HG03521 (cell line): ENCODE measurements at regions not wholly inside any gene's neighbourhood (a gene's known extent, or its start where the extent isn't known, plus 50 kb on each side); places are given as distances from the start of the nearest gene placed in this dataset.

Source experiments
- ATAC-seq: cut with Tn5 transposase; IDR thresholded peaks from one replicate; pipeline ENCODE4 v1.9.1; 2021; ENCODE audit warnings: mild to moderate bottlenecking, moderate library complexity; ENCODE audit not compliant: unreplicated experiment

GRCh38 chr13:73861136-73861535, 273.1 kb downstream of the KLF12 start:
- no peak for ATAC-seq

GRCh38 chr13:73860501-73860900, 273.7 kb downstream of the KLF12 start:
- ATAC-seq, result no peak

DNA sequence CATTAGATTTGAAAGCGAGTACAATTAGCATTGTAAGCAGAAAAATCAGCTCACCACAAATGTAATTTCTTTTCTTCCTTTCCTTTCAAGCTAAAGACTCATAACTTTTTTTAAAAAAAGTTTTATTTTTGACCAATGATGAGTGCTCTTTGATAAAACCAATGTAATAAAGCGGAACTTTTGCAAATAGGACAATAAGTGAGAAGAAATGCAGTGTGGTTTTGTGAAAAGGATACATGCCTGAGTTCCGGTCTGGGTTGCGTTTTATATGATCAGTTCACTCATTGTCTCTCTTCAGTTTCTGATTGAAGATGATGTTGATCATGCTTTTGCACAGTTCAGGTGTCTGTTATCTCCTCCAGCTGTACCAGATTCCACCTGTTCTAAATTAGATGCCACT, 274.4 kb downstream of the KLF12 start:
- ATAC-seq, result no peak

DNA sequence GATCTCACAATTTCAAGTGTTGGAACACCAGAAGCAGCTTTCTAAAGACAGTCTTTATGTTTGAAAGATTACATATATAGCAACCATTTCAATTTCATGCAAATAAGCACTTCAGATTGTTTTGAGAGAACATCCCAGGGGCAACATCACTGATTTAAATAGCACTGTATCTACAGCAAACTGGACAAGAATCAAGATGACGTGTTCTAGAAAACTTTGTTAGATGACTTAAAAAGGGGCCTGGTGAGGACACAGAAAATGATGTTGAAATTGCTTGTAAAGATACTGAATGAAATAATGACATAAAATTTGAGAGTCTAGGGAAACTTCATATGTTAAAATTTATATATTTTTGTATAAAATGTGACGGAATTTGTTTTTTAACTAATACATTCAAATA, 277.1 kb downstream of the KLF12 start:
- no peak for ATAC-seq

- ATAC-seq, result no peak
Measured at GRCh38 chr13:73851104-73851503, 283.1 kb downstream of the KLF12 start.

GRCh38 chr13:73850104-73850873, 283.9 kb downstream of the KLF12 start:
- ATAC-seq, result no peak

GRCh38 chr13:73849292-73849691, 284.9 kb downstream of the KLF12 start:
- ATAC-seq, result no peak

DNA sequence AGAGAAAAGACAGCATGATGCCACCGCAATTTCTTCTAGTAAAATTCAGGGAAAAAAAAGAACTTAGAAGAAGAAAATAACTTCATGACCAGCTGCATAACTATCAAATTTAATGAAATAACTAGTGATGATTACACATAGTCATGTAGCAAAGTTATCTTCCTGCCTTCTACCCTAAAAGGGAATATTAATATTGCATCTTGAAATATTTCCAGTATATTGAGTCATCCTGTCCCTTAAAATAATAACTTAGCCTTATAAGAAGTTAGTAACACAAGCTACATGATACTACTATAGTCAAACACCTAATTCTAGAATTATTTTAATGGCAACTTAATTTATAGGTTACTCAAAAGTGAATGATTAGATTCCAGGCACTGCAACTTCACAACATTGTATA, 289.2 kb downstream of the KLF12 start:
- no peak for ATAC-seq

DNA sequence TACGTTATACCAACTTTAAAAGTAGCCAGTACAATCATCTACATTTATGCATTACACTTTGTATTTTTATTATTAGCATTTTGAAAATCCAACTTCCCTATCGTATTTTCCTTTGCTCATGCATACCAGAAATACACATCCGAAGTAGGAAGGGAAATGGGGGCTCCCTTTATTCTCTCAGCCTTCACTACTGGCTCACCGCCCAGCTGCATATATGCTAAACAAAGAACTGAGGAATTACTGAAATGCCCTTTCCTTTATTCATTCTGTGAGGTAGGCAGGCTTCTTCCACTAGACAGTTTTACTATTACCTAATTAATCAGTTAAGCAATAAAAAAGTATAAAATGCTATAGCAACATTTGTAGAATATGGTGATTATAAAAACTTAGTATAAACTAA, 291.6 kb downstream of the KLF12 start:
- no peak for ATAC-seq

GRCh38 chr13:73842184-73842583, 292.0 kb downstream of the KLF12 start:
- ATAC-seq, result no peak

DNA sequence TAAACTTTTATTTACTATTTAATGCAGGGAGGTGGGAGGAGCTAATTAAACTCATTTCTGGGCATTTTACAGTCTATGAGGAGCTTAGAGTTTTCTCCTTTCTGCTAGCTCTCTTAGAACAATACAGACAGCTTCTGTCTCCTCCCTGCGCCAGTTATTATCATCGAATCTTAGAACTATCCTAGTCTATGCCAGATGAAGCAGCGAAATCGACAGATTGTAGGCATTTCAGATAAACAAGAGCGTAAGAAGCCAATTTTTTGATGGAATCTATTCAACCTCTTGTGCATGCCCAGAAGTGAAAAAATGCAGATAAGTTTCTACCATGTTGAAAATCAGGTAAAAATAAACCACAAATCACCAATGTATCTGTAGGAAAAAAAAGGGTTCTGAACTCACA, 297.1 kb downstream of the KLF12 start:
- no peak for ATAC-seq

DNA sequence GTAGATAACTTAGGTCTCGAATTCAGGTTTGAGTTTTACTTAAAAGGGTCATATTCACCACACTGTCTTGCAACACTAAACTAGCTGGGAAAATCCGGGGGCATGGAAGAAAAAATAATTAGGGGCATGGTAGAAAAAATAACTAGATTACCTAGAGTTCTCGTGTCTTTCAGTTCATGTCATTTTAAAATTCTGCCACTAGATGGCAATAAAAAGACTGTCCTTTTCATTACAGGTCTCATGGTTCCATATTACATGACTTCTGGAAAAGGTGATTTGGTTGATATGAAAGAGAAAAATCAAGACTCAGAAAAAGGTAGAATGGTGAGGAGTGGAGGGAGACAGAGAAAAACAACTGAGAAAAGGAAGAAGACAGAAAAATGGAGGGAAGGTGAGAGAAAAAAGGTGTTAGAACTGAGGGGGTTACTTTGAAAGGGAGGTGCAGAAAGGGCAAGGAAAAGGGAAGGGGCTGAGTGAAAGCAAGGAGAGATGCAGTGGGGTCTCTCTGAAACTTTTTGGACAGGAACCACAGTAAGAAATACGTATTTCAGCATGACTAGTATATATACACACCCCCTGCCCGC, 299.0 kb downstream of the KLF12 start:
- ATAC-seq, result no peak

- no peak for ATAC-seq
Measured at GRCh38 chr13:73833325-73834070, 300.7 kb downstream of the KLF12 start.

- ATAC-seq, result no peak
Measured at GRCh38 chr13:73832825-73833224, 301.4 kb downstream of the KLF12 start.

DNA sequence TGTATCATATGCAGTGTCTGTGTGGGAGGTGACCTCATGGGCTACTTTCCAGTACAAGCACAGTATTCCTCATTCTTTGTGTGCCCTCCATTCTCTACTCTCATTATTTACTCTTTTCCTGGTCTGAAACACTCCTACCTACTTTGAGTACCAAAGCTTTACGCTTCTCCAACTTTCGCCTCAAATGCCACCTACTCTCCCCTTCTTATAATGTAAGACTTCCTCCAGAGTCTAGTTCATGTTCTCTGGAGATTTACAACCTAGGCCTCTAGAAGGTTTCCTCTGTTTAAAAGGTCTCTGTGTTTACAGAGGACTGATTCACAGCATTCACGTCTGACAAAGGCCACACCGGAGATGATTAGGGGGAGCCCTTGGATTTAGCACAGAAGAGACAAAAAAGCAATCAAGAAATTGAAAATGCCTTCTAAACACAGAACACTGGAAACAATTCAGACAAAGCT, 302.0 kb downstream of the KLF12 start:
- no peak for ATAC-seq

DNA sequence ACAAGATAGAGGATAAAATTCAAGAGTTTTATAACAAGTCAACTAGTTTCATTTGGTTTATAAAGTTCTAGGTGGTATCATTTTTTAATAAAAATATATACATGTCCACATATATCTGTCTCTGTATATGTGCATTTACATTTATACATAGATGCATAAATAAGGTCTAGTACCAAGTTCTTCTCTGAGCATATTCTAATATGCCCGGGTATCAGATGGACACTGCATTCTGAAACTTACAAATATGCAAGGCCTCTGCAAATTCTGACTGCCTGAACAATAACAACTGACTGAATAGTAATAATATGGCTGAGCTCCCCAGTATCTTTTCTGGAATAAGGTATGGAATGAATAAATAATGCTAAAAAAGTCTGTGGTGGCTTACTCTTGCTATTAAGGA, 304.8 kb downstream of the KLF12 start:
- ATAC-seq, result no peak

- ATAC-seq, result no peak
Measured at GRCh38 chr13:73828811-73829210, 305.4 kb downstream of the KLF12 start.

DNA sequence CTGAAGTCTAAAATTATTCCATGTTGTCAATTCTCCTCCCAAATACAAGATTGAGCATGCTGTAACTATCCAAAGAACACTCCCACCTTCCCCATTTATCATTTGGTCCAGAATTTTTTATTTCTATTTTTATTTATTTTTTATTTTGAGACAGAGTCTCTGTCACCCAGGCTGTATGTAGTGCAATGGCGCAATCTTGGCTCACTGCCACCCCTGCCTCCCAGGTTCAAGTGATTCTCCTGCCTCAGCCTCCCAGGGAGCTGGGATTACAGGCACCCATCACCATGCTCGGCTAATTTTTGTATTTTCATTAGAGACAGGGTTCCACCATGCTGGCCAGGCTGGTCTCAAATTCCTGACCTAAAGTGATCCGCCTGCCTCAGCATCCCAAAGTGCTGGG, 306.8 kb downstream of the KLF12 start:
- ATAC-seq, result no peak

- no peak for ATAC-seq
Measured at GRCh38 chr13:73825143-73825542, 309.1 kb downstream of the KLF12 start.

GRCh38 chr13:73822668-73823592, 311.3 kb downstream of the KLF12 start:
- ATAC-seq, result no peak

DNA sequence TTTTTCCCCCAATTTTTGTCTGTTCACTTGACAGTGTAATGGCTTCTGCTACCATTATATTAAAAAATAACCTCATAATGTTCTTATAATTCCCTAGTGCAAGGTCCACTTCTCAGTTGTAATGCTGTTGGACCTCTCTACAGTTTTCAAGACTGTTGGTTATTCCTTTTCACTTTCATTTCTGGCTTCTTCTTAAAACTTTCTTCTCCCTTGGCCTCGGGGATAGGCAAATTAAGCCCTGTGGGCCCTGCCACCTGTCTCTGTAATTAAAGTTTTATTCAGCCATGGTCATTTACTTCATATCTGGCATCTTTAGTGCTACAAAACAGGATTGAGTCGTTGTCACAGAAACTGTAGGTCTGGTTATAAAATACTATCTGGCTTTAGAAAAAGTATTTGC, 313.5 kb downstream of the KLF12 start:
- peak; percentile 45 for ATAC-seq
